Epithelial cell of proximal tubule (primary cell): ENCODE measurements at regions not wholly inside any gene's neighbourhood (a gene's known extent, or its start where the extent isn't known, plus 50 kb on each side); places are given as distances from the start of the nearest gene placed in this dataset.
"Not testable (repeated sequence)": the region's sequence is repeated elsewhere in the genome, so short reads cannot be mapped to it uniquely, and the experiment has no call there.

Experiments
- DNase-seq: peaks from one replicate; pipeline ENCODE4 v3.0.0-alpha.2; 2011; ENCODE audit warnings: low read depth
- H3K4me3 ChIP-seq: 2 replicates; pipeline ENCODE4 v1.5.1; 2011; ENCODE audit warnings: low read depth, mild to moderate bottlenecking, low read length
- CTCF ChIP-seq: conservative IDR thresholded peaks from 2 replicates; pipeline ENCODE4 v1.5.1; 2012; ENCODE audit warnings: low read depth, mild to moderate bottlenecking, low read length

- H3K4me3 ChIP-seq: no peak overlapping the region
- no peak for DNase-seq
- no peak for TF ChIP-seq CTCF
Observed at GRCh38 chr6:15751721-15752350, 89.0 kb upstream of the DTNBP1 start.

DNA sequence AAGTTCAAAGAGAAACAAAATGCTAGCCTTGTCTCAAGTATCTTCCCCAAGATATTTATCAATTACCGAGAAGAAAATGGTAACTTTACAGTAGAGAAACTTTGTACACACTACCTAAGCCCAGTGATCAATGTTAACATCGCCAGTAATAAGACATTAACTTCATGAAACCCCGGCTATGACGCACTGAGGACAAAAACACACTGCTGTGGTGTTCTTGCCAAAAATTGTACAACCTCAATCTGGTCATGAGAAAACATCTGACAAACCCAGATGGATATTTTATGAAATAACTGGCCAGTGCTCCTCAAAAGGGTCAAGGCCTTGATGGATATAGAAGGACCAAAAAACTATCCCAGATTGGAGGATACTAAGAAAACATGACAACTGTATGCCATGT is 85.5 kb upstream of the DTNBP1 start:
- H3K4me3 ChIP-seq: no peak overlapping the region
- no peak for DNase-seq
- TF ChIP-seq CTCF: no peak

- H3K4me3 ChIP-seq: no peak overlapping the region
- no peak for DNase-seq
- TF ChIP-seq CTCF: no peak
Observed at GRCh38 chr6:15747354-15747883, 84.6 kb upstream of the DTNBP1 start.

DNA sequence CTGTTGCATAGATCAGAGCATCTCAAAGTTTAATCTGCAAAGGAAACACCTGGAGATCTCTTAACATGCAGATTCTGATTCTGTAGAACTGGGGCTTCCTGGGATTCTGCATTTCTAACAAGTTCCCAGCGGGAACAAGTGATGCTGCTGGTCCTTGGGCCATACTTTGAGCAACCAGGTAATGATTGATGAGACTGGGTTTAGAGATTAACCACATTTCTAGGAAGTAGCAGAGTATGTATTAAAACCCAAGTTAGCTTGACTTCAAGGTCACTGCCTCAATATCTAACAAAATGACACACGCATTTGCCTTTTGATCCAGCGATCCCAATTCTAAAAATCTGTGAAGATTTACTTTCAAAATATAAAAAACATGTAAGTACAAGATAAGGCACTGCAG is 83.0 kb upstream of the DTNBP1 start:
- H3K4me3 ChIP-seq: no peak overlapping the region
- no peak for DNase-seq
- TF ChIP-seq CTCF: no peak

DNA sequence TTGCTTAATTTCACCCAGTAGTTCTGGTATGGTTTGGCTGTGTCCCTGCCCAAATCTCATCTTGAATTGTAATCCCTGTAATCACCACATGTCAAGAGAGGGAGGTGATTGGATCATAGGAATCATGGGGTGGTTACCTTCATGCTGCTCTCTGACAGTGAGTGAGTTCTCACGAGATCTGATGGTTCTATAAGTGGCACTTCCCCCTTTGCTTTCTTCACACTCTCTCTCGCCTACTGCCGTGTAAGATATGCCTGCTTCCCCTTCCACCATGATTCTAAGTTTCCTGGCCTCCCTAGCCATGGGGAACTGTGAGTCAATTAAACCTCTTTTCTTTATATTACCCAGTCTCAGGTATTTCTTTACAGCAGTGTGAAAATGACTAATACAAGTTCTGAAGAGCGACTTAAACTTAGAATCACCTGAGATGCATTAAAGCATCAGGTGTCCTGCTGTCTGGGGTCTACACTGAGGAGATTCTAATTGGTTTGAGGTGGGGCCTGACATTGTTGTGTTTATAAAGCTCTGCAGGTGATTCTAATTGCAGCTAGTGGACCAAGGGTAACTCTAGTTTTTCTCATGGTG is 82.1 kb upstream of the DTNBP1 start:
- no peak for DNase-seq
- no peak for TF ChIP-seq CTCF
- H3K4me3 ChIP-seq: no peak overlapping the region

- not testable (repeated sequence) for DNase-seq, H3K4me3 ChIP-seq
Observed at GRCh38 chr6:15742013-15742412, 79.2 kb upstream of the DTNBP1 start.

DNA sequence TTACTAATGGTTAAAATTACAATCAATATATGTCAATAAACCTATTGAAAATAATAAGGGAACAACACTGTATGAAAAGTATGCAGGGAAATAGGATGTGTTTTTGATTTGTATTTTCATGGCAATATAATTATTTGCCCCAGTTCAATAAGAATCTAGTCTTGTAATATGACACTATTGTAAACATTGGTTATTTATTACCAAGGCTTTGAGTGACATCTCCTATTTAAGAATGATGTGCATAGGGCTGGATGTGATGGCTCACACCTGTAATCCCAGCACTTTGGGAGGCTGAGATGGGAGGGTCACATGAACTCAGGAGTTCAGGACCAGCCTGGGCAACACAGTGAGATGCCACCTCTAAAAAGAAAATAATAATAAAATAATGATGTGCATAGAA is 78.6 kb upstream of the DTNBP1 start:
- no peak for TF ChIP-seq CTCF
- no peak for DNase-seq
- H3K4me3 ChIP-seq: no peak overlapping the region
